GM12892 (cell line): ENCODE measurements at regions not wholly inside any gene's neighbourhood (a gene's known extent, or its start where the extent isn't known, plus 50 kb on each side); places are given as distances from the start of the nearest gene placed in this dataset.

Experiments
- POLR2A ChIP-seq: IDR thresholded peaks from 2 replicates; pipeline ENCODE4 v1.6.1; 2011; ENCODE audit warnings: low read depth, low read length, control low read depth
- POLR2AphosphoS5 ChIP-seq: IDR thresholded peaks from 2 replicates; pipeline ENCODE4 v1.6.1; 2011; ENCODE audit warnings: low read depth, low read length, control low read depth

DNA sequence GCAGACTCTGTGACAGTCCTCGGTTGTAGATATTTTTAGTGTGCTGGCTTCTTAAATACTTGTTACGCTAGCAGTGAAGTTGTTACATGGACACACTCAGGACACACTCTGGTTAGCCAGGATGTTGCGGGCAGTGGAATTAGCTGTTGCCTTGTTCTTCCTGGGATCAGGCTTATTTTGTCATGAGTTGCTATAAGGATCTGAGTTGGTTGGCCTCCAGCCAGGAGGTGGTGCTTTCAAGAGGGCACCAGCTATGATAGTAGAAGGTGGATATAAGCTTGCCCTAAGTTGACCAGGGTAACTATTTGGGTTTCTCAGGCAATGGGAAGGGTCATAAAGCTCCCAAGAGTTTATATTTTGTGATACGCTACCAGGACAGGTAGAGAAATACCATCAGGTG is 150.1 kb upstream of the C1GALT1 start:
- TF ChIP-seq POLR2AphosphoS5 = no peak
- TF ChIP-seq POLR2A = no peak
